GM19099 (cell line): ENCODE measurements at regions not wholly inside any gene's neighbourhood (a gene's known extent, or its start where the extent isn't known, plus 50 kb on each side); places are given as distances from the start of the nearest gene placed in this dataset.

Source experiments
- POLR2A ChIP-seq: IDR thresholded peaks from 3 replicates; pipeline ENCODE4 v1.6.1; 2011; ENCODE audit warnings: low read depth; ENCODE audit not compliant: insufficient read length; ENCODE audit errors: extremely low read depth

GRCh38 chr10:109386921-109387320 lies 536.4 kb downstream of the XPNPEP1 start:
- no peak for TF ChIP-seq POLR2A

GRCh38 chr10:109386101-109386500 lies 537.2 kb downstream of the XPNPEP1 start:
- TF ChIP-seq POLR2A: no peak

- no peak for TF ChIP-seq POLR2A
Measured at GRCh38 chr10:109379186-109379585, 544.1 kb downstream of the XPNPEP1 start.

GRCh38 chr10:109374215-109374614 lies 549.1 kb downstream of the XPNPEP1 start:
- no peak for TF ChIP-seq POLR2A

DNA sequence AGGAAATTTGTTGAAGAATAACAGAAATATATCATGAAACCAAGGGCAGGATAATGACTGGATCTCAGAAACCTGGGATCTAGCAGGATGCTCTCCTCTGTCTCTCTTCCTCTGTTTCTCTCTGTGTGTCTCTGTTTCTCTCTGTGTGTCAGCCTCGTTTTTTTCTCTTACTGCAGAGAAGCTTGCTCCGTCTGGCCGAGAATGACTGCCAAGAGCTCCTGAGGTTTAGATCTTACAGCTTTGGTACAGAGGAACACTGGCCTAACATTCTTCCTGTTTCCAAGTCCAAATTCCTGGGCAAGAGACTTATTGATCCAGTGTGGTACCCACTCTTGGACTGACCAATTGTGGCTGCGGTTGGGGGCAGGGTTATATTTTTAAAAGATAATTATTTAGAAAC lies 564.0 kb downstream of the XPNPEP1 start:
- no peak for TF ChIP-seq POLR2A

DNA sequence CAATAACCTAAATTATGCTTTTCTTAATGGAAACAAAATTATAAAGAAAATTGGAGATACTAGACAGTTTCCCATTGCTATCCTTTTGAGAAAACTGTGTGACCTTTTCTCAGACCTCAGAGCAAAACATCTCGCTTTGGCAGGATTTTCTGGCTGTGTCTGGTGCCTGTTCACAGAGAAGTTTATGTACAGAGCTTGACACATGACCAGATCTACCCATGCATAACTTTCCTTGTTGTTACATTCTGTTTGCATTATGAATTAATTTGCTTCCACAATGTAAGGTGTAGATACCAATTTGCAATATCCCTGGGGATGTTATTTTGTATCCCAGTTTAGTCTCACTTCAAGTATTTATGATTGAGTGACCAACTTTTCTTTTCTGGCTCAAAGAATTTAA lies 565.0 kb downstream of the XPNPEP1 start:
- TF ChIP-seq POLR2A: no peak

- no peak for TF ChIP-seq POLR2A
Measured at GRCh38 chr10:109348324-109348723, 575.0 kb downstream of the XPNPEP1 start.

- no peak for TF ChIP-seq POLR2A
Measured at GRCh38 chr10:109343293-109343692, 580.0 kb downstream of the XPNPEP1 start.

DNA sequence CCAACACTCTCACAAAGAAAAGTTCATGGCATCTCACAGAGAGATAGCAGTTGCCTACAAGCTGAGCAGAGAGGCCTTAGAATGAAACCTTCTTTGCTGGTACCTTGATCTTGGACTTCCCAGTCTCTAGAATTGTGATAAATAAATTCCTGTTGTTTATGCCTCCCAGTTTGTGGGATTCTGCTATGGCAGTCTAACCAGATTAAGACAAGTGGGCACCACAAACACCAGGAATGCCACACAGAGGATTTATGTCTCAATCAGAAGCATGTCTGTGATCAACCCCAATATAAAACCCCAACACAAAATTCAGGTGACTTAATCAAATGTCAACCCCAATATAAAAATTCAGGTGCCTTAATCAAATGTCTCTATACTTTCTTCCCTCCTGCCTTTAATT lies 581.3 kb downstream of the XPNPEP1 start:
- TF ChIP-seq POLR2A: no peak

DNA sequence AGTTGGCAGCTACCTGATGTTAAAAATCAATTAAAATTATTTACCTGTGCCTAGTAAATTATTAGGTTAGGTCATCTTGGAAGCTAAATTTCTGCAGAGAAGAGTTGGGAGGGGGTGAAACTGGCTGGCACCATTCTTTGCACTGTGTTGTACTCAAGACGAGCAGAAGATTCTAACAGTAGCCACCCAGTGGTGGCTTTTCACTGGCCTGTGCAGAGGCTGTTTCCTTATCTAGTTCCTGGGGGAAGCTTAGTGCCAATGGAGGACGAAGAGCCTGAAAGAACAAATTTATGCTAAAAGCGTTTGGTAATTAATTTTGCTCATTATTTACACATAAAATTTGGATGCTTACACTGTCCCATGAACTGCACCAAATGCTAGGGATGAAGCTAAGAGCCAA lies 595.3 kb downstream of the XPNPEP1 start:
- no peak for TF ChIP-seq POLR2A

DNA sequence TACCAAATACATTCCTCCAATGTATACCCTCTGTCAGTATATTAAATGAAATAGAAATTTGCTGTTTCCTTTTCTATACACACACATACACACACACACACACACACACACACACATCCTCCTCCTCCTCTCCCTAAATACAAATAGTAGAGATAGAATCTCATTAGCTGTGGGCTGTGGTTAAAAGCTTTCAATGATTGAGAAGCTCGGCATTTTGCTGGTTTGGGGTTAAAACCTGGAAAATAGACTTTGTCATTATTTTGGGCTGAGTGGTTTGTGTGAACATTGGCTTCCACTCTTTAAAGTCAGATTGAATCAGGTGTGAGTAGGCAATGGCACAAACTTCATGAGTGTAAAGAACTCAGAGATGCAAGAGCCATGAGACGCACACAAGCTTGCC lies 596.0 kb downstream of the XPNPEP1 start:
- no peak for TF ChIP-seq POLR2A

- no peak for TF ChIP-seq POLR2A
Measured at GRCh38 chr10:109324721-109325120, 598.6 kb downstream of the XPNPEP1 start.

DNA sequence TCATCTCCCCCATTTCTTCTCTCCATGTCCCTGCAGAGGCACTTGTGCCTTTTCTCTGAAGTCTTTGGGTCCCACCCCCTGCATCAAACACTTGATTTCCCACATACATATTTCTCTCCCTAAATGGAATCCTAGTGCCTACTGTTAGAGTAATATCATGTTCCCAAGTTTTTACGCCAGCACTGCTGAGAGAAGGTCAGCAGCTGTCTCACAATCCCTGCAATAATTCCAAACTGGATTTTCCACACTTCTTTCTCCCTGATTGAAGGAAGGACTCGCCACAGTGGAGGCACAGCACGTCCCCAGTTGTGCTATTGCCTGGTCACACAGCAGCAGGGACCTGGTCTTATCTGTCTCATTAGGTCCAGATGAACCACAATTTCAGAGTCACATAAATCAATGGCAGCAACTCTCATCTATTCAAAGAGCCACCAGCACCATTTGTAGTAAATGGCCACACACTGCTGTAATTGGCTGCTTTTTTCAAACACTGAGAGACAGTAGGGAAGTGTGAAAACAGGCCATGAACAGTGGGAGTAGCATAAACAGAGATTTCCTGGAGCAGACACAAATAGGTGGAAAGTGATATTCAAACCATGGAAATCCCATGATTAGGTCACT lies 605.5 kb downstream of the XPNPEP1 start:
- TF ChIP-seq POLR2A: no peak

- no peak for TF ChIP-seq POLR2A
Measured at GRCh38 chr10:109308971-109309370, 614.3 kb downstream of the XPNPEP1 start.

- TF ChIP-seq POLR2A: no peak
Measured at GRCh38 chr10:109306698-109307097, 616.6 kb downstream of the XPNPEP1 start.

GRCh38 chr10:109287858-109288257 lies 635.5 kb downstream of the XPNPEP1 start:
- TF ChIP-seq POLR2A: no peak

GRCh38 chr10:109282510-109282909 lies 640.8 kb downstream of the XPNPEP1 start:
- no peak for TF ChIP-seq POLR2A
